ENCODE measurements at regions not wholly inside any gene's neighbourhood (a gene's known extent, or its start where the extent isn't known, plus 50 kb on each side); places are given as distances from the start of the nearest gene placed in this dataset.
A peak's percentile ranks its signal among the peaks of the same experiment; 100 is the strongest.
"Not testable (repeated sequence)": the region's sequence is repeated elsewhere in the genome, so short reads cannot be mapped to it uniquely, and the experiment has no call there.

DNA sequence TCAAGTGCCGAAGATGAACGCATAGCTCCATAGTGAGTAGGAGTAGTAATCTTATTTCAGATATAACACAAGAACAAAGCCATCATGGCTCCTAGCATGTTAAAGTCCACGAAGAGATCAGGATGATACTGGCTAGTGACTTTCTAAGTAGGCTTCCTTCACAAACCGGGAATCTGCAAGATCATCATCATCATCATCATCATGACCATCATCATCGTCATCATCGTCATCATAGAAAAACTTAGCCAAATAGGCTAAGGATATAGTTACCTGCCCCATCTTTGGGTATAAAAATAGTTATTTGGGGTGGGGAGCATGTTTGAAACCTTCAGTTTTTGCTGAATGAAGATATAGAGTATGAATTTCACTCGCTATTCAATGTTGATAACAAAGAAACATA lies 57.9 kb downstream of the PYDC2 start:
- DNase-seq, result no peak

DNA sequence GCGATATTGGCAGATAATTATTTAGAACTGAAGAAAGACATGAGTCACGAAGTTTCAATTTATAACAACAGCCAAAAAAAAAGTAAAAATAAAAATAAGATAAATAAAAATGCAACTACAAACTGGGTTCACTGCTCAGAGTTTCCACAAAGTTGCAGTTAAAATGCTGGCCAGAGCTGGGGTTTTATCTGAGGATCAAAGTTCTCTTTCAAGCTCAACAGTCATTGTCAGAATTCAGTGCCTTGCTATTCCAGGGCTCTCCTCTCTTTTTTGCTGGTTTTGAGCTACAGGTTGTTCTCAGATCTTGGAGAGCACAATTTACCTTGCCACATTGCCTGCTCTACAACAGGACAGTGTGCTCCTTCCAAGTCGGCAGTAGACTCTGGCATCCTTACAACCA lies 60.1 kb downstream of the PYDC2 start:
- no peak for DNase-seq

DNA sequence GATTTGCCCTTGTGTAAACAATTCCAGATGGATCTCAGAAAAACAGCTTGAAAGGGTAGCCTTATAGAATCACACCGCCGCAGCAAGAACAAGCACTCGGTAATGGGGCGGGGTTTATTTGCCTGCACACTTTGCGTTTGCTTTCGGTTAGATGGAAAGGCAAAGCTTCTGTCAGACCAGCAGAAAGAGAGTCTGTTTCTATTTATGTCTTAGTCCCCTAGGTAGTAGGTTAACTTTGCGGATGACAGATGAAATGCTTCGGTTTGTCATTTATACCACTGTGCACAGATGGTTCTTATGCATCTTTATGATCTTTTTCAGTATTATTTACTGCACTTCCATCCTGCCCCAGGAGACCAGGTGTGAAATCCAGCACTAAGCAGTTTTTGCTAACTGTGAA lies 62.2 kb downstream of the PYDC2 start:
- no peak for DNase-seq

DNA sequence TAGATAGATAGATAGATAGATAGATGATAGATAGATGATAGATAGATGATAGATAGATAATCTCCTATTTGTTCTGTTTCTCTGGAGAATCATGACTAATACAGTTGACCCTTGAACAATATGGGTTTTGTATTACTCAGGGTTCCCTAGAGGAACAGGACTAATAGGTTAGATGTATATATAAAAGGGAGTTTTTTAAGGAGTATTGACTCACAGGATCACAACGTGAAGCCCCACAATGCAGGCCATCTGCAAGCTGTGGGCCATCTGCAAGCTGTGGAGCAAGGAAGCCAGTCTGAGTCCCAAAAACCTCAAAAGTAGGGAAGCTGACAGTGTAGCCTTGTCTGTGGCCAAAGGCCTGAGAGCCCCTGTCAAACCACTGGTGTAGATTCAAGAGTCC lies 67.6 kb downstream of the PYDC2 start:
- no peak for DNase-seq

DNA sequence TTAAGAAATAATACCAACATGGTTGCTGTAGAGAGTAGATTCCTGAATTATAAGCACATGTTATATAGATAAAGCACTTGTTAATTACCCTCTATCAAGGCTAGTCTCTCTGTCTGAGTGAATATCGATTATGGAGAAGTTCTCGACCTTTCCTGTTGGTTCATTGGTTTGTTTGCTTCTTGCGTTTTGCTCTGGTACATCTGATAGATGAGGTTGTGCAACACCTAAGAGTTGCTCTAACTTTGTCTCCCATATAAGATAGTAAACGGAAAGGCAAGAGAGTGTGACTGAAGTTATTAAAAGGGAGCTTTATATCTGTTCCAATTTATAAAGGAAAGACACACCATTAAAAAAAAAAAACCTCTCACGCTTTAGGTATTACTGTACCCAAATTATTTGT lies 69.0 kb downstream of the PYDC2 start:
- DNase-seq, result no peak

DNA sequence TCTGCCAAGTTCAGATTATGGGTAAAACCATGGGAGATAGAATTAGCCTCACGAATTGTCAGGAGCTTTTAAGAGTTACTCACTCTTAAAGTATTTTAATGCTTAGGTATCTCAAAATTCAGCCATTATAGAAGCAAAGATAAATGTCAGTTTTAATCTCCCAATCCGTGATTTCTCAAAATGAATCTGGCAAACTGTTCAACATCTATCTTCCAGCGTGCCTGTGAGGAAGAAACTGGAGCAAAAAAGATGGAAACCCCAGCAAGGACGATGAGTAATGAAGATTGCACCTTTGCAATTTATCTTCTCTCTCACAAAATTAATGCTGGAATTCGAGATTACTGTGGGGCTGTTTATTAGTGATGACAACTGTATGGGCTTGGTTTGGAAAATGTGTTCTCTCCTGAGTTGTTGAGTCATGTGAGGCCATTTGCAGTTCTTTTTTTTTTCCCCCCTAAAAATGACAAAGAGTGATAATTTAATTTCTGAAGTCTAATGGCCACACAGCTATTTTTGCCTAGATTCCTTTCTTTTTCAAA lies 70.5 kb downstream of the PYDC2 start:
- DNase-seq, result no peak

DNA sequence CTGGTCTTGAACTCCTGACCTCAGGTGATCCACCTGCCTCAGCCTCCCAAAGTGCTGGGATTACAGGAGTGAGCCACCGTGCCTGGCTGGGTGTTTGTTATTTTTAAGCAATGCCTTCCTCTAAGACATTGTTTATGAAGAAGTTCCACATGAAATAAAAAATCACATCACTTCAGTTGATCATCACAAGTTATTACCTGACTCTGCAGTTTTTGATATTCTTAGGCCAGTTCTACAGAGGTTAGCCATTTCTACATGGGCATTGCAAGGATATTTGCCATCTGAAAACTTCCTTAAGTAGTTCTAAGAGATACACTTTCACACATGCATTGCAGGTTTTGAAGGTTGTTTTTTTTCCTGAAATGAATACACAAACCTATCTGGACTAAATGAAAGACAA lies 82.1 kb downstream of the PYDC2 start:
- no peak for DNase-seq

DNA sequence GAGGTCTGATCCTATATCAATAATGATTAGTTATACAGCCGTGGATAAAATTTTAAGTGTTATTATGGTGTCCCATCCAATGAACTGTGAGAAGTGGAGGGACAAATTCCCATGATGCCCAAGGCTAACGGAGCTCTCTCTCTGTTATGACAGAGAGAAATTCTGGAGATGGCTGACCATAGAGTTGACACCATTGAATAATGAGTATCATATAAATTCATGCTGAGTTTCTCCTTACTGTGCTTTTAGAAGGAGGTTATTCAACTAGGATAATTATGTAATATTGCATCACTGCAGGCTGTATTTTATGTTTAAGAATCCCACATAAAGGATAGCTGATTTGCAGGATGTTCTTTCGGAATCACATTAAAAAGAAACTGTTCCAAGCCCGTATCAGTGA lies 82.9 kb downstream of the PYDC2 start:
- DNase-seq, result no peak

DNA sequence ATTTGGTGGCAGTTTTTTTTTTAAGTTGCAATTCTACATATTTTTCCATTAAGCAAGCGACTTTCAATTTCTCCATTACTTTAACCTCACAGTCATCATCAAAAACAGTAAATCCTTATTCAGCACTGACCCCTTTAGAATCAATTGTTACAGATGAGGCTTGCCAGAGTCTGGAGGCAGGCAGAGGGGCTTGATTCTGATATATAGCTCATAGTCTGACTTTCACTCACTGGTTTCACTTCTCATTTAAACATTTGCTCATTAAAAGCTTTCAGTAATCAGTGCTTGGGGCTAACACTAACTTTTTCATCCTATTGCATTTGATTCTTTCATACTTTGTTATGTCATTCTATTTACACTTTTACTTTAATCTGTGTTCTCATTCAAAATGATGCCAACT lies 88.4 kb downstream of the PYDC2 start:
- DNase-seq, result no peak

DNA sequence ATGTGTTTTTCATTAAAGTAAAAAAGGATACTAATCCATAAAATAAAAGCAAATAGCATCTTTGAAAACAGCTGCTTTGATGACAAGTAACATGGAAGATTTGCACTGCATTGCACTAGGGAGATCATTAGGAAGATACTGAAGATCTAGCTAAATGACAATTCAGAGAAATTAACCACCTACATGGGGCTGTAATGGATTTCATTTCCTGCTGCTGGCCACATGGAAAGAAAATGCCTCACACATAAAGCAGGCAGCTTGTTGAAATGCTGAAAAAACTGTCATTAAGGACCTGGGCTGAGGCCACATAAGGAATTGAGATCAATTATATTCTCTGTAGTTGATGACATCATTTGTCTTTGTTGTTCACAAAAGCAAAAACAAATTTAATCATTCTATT lies 94.1 kb downstream of the PYDC2 start:
- DNase-seq, result no peak

DNA sequence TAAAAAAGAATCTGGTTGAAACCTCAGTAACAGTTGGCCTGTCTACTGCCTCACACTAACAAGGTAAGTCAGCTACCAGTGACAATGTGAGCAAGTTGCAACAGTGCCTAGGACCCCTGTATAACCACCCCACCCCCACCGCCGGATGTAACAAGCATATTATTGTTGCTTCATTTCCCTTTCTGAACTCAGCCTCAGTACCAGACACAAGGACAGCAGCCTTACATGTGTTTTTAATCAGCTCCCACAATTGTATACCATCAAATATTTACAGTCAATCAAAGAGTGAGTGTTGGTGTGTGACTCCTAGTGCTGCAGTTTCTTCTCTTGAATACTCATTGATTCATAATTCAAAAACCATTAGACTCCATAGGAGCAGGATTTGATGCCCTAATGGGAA lies 96.4 kb downstream of the PYDC2 start:
- no peak for DNase-seq

DNA sequence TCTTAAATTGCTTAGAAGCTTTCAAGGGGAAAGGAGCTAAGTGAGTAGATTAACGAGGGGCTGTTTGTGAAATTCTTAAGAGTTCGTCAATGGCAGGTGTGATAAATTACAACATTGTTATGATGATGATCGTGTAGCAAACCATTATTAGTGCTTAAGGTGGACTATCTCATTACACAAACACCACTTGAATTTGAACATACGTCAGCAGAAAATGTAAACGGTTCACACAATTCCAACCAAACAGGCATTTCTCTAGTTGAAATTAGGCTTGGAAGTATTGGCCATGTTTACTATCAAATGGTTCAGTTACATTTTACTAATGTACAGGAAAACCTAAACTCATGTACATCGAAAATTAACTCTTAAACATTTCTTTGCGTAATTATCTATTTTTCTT lies 102.8 kb downstream of the PYDC2 start:
- no peak for DNase-seq

DNA sequence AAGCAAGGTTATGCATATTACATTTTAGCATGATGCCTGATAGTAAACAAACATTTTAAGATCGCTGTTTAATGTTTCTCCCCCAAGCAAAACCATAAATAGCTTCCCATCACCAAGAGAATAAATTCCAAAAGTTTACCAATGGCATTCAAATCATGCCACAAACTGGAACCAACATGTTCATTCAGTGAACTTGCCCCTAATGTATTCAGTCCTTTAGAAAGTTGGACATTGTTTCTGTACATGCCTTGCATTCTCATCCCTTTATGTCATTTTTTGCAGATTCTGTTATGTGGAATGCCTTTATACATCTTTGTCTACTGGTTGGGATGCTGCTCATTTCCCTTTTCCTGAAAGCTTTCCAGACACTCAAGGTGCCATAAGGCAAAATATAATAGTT lies 105.5 kb downstream of the PYDC2 start:
- no peak for DNase-seq

DNA sequence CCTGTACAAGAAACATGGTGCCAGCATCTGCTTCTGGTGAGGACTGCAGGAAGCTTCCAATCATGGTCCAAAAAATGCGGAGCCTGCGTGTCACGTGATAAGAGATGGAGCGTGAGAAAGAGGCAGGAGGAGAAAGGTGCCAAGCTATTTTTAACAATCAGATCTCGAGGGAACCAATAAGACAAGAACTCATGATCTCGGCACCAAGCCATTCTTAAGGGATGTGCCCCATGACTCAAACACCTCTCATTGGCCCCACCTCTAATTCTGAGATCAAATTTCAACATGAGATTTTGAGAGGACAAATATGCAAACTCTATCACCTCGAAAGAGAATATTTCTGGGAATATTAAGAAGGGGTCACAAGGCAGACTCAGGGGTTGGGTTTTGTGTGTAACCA lies 107.2 kb downstream of the PYDC2 start:
- DNase-seq, result no peak

DNA sequence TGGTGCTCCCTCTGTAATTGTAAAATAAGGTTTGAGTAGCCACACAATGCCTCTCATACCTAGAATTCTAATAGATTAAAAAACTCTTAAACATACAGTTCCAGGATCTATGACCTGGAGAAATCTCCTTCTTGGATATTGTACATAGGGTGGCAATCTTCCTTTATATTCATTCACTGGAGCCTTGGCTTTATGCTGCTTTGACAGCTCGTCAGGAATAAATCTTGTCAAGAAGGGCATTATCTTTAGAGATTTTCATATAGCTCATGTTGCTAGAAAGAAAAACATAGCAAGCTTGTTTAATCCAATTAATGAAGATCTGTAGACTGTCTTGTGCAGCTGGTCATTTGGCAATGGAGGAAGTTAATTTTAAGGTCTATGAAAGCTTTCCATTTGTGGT lies 131.1 kb downstream of the PYDC2 start:
- no peak for DNase-seq

DNA sequence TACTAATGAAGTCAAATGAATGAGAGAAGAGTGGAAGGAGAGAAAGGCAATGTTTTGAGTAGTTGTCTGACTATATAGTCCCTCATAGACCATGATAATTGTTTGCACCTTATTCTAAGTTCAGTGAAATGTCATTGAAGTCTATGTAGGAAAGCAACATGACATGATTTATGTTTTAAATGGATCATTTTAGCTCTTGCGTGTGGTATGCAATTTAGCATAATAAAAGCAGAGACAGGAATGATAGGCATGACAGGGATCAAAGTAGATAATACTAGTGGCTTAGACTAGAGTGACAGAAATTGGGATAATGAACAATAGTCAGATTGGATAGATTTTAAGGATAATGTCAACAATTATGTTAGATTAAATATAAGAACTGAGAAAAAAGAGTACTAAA lies 132.5 kb downstream of the PYDC2 start:
- no peak for DNase-seq

DNA sequence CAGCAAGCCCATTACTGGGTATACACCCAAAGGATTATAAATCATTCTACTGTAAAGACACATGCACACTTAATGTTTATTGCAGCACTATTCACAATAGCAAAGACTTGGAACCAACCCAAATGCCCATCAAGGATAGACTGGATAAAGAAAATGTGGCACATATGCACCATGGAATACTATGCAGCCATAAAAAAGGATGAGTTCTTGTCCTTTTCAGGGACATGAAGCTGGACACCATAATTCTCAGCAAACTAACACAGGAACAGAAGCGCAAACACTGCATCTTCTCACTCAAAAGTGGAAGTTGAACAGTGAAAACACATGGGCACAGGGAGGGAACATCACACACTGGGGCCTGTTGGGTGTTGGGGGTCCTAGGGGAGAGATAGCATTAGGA lies 154.5 kb downstream of the PYDC2 start:
- not testable (repeated sequence) for DNase-seq

DNA sequence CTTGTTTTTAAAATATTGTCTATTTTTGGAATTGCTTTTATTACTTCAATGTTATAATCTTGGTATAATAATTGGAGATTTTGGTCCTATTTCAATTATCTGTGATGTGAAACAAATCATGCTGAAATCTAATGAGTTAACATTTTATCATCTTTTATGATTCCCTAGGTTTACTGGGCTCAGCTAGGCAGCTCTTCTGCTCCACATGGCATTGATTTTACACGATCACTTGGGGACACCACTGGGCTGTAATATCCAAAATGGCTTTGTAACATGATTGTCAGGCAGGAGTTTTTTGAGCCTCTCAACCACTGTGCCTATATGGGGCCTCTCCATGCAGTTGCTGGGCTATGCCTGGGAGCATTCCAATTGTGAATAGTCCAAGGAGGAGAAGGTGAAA lies 163.3 kb downstream of the PYDC2 start:
- no peak for DNase-seq

DNA sequence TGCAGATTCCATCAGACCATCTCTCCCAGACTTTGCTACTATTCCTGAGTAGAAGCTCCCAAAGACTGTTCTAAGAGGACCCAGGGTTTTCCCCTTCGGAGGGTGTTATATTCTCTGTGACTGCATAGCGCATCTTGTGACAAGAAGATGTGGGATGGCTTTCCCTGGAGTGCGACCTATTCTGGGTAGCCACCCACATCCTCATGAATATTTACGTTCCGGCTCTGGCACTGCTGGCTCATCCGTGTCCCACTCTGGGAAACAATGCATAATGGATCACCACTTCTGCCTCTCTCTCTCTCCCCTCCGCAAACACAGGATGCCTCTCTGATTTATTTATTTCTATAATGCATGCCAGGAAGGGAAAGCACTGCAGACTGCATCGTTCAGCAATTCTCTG lies 166.1 kb downstream of the PYDC2 start:
- peak in 8 of 14 donors; percentile 3 to 26 (median 9) for DNase-seq

DNA sequence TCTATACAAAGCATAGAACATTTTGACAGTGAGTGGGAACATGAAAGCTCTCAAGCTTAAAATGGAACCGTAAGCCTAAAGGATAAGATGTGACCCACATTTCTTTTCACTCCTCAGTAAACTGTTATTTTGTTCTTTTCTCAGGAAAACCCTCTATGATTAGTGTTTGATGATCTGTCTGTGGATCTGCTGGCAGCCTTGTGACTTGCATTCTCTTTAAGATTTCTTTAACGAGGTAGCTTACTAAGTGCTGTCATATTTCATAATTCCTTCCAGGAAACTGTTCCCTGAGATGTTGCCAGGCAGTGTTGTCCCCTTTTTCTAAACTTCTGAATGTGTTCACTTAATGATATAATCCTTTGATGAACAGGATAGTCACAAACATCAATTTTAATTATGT lies 167.6 kb downstream of the PYDC2 start:
- no peak for DNase-seq

DNA sequence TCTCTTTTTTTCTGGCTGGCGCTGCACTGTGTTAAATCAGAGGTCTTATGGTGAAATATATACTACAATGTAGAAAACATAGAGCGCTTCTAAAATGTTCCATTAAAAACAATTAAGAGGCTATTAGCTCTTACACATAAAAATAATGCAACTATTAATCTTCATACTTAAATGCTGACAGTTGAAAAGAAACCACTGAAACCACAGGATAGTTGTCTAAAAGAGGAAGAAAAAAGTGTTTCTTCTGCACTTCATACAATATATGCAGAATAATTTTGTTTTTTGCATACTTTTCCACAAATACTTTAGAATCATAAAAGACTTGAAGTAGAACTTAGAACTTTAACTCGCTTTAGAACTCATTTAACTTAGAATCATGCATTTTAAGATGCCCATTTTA lies 170.5 kb downstream of the PYDC2 start:
- DNase-seq, result no peak

DNA sequence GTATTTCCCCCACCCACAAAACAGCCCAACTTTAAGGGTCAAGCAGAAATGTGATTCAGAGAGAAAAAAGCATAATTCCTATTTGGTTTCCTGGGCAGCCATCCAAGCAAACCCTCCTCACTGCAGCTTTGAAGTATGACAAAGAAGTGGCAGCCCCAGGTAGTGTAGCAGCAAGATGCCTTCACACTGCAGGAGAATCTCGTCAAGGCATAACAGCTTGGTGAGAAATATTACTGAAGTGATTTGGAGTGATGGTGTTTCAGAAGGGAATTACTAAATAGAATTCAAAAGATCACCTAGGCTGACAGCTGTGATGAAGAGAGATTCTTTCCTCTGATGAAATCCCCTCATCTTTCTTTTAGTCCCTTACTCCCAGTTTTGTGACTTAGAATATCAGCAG lies 173.9 kb downstream of the PYDC2 start:
- no peak for DNase-seq

DNA sequence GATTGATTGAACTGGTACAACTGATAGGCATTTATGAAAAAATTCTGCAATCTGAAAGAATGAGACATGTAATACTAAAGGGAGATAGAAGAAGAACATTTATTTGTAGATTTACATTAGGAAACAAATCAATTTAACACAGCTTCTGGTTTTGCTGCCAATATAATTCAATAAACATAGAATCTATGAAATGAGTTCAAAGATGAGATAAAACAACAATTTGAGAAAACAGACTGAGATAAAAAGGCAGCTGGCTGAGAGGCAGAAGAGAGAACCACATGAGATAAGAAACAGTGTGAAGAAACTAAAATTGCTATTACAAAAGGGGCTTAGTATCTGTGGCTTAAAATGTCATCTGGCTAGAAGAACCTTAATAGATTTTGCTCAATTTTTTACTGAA lies 176.6 kb downstream of the PYDC2 start:
- no peak for DNase-seq

DNA sequence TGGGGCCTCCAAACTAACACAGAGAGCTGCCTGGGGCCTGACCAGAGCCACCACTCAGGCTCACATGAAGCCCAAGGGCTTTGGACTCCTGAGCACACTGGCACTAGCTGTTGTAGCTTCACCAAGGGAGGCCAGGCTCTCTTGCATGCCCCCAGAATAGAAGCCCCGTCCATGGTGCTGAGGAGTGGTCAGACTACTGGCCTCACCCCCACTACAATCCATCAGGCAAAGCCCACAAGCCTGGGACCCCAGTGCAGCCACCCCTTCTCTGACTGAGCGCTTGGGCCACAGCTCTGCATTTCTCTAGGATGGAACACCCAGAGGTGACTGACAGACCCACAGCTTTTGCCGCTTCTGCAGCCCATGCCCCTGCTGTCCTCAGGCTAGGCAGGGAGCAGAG lies 180.8 kb downstream of the PYDC2 start:
- no peak for DNase-seq

DNA sequence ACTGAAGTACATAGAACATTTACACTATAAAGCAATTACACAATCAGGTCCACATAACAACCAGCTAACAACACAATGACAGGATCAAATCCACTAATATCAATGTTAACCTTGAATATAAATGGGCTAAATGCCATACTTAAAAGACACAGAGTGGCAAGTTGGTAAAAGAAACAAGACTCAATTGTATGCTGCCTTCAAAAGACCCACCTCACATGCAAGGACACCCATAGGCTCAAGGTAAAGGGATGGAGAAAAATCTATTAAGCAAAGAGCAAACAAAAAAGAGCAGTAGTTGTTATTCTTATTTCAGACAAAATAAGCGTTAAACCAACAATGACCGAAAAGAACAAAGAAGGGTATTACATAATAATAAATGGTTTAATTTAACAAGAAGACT lies 183.3 kb downstream of the PYDC2 start:
- DNase-seq, result no peak

DNA sequence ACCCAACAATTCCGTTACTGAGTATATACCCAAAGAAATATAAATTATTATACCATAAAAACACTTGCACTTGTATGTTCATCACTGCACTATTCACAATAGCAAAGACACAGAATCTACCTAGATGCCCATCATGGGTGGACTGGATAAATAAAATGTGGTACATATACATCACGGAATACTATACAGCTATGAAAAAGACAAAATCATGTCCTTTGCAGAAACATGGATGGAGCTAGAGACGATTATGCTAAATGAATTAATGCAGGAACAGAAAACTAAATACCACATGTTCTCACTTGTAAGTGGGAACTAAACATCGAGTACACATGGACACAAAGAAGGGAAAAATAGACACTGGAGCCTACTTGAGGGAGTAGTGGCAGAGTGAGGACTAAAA lies 185.3 kb downstream of the PYDC2 start:
- no peak for DNase-seq
